Upper lobe of right lung (tissue), 1 donor: ENCODE measurements at regions not wholly inside any gene's neighbourhood (a gene's known extent, or its start where the extent isn't known, plus 50 kb on each side); places are given as distances from the start of the nearest gene placed in this dataset.

ENCODE experiments used
- ATAC-seq: fragments of 200-7000 bp; cut with Tn5 transposase; one replicate; pipeline ENCODE4 v1.9.1; 2020; ENCODE audit warnings: mild to moderate bottlenecking, moderate library complexity
- DNase-seq: peaks from one replicate; pipeline ENCODE4 v3.0.0-alpha.2; 2020
- H3K27ac ChIP-seq: fragments of 200-600 bp; one replicate; pipeline ENCODE4 v1.8.0; 2022
- H3K27me3 ChIP-seq: fragments of 200-600 bp; one replicate; pipeline ENCODE4 v1.8.0; 2022; ENCODE audit warnings: mild to moderate bottlenecking
- H3K36me3 ChIP-seq: fragments of 200-600 bp; one replicate; pipeline ENCODE4 v1.8.0; 2022
- H3K4me1 ChIP-seq: fragments of 200-600 bp; one replicate; pipeline ENCODE4 v1.8.0; 2022
- H3K4me3 ChIP-seq: fragments of 200-600 bp; one replicate; pipeline ENCODE4 v1.8.0; 2022; ENCODE audit warnings: mild to moderate bottlenecking
- H3K9me3 ChIP-seq: fragments of 200-600 bp; one replicate; pipeline ENCODE4 v1.8.0; 2022
- intact Hi-C: fragments of 100-400 bp; cut with DNase I; formaldehyde crosslinking; loops from one replicate; pipeline ENCODE4 v1.11.0; 2022
- TF ChIP-seq, protein P1 (sequence below): fragments of 200-600 bp; IDR thresholded peaks from one replicate; pipeline ENCODE4 v1.8.0; 2022; ENCODE audit warnings: antibody characterized with exemption
- donor health status: DM: no; HTN: yes; CAD: no; lungs with severe emphysema.

DNA sequence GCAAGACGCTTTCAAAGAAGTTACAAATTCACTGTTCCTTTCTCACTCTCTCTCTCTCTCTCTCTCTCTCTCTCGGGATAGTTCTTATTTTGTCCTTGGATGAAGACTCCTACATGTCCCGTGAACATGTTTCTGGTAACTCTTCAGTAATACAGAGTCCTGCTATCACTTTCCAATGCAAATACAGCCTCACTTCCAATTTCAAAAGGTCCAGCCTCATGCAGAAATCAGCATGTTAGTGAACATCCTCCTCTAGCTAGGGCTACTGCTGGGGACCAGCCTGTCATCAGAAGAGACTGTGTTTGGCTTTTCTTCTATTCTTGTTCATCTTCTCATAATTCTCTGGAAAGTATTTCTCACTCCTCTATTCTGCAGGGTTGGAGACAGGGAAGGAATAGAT is 1306.7 kb upstream of the CELF4 start:
- H3K9me3 ChIP-seq: no peaks in the 10 kb centered on the region
- intact Hi-C loops: no loop called here
- TF ChIP-seq, protein P1, sequence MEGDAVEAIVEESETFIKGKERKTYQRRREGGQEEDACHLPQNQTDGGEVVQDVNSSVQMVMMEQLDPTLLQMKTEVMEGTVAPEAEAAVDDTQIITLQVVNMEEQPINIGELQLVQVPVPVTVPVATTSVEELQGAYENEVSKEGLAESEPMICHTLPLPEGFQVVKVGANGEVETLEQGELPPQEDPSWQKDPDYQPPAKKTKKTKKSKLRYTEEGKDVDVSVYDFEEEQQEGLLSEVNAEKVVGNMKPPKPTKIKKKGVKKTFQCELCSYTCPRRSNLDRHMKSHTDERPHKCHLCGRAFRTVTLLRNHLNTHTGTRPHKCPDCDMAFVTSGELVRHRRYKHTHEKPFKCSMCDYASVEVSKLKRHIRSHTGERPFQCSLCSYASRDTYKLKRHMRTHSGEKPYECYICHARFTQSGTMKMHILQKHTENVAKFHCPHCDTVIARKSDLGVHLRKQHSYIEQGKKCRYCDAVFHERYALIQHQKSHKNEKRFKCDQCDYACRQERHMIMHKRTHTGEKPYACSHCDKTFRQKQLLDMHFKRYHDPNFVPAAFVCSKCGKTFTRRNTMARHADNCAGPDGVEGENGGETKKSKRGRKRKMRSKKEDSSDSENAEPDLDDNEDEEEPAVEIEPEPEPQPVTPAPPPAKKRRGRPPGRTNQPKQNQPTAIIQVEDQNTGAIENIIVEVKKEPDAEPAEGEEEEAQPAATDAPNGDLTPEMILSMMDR: no peak
- no peaks in the 10 kb centered on the region for H3K4me1 ChIP-seq
- ATAC-seq (no peak), DNase-seq (no peak)
- H3K27ac ChIP-seq: no peak overlapping the region
- no peaks in the 10 kb centered on the region for H3K36me3 ChIP-seq
- H3K27me3 ChIP-seq: no peaks in the 10 kb centered on the region
- no peak overlapping the region for H3K4me3 ChIP-seq

DNA sequence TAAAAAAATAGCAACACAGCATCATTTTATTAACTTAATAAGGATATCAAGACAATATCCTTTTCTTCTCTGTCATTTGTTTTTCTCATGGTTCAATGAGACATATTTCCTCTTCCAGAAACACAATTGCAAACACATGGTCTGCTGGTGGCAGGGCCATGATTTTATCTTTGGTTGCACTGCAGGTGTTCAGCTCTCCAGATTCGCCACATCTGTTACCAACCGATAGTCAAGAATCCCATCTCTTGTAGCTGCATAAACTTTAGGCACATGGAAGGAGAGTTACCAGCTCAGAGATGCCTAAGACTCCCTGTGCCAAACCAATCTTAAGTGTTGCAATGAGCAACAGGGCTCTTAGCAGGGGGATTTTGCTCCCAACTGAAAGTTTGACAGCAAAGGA is 1303.2 kb upstream of the CELF4 start:
- Histone ChIP-seq H3K36me3 (no peaks in the 10 kb centered on the region), H3K27ac (no peak overlapping the region), H3K9me3 (no peaks in the 10 kb centered on the region), H3K4me3 (no peak overlapping the region), H3K4me1 (no peaks in the 10 kb centered on the region), H3K27me3 (no peaks in the 10 kb centered on the region)
- intact Hi-C loops: no loop called here
- TF ChIP-seq, protein P1: no peak
- no peak for ATAC-seq
- no peak for DNase-seq

DNA sequence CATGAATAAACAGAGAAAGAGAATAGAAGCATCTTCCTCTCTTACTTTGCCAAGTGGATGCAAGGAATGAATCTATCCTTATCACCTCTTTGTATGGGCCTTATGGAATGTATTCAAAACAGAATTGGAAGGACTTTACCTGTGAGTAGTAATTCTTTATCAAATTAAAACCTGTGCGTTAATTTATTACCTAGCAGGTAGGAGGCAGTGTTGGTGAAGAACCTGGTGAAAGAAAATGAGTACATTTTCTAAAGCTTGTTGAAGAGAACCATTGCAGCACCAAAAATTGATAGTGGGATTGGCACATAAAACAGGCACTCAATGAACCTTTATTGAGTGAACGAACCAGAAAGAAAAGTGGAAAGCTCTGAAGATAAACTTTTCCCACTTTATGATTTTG is 1302.1 kb upstream of the CELF4 start:
- no peaks in the 10 kb centered on the region for H3K9me3 ChIP-seq
- no peak overlapping the region for H3K4me3 ChIP-seq
- intact Hi-C loops: no loop called here
- ATAC-seq (no peak), DNase-seq (no peak)
- H3K27ac ChIP-seq: no peak overlapping the region
- no peaks in the 10 kb centered on the region for H3K36me3 ChIP-seq
- H3K27me3 ChIP-seq: no peaks in the 10 kb centered on the region
- no peaks in the 10 kb centered on the region for H3K4me1 ChIP-seq
- TF ChIP-seq, protein P1: no peak

DNA sequence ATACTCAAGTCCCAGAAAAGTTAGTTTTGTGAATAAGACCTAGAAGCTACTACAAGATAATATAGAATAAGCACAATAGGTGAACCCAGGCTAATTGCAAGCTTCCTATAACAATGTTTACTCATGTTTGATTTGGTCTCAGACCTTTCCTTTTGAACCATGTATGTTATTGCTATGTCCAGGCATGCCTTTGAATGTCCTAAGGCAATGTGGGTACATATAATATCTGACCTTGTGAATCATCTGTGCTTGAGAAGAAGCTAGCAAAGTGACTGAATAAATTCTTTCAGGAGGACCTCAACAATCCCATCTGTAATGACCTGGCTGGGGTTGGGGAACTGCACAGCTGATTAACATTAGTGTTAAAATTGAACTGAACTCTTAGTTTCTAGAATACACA is 1285.9 kb upstream of the CELF4 start:
- H3K9me3 ChIP-seq: no peaks in the 10 kb centered on the region
- no peak overlapping the region for H3K4me3 ChIP-seq
- TF ChIP-seq, protein P1: no peak
- H3K27me3 ChIP-seq: no peaks in the 10 kb centered on the region
- no peak for DNase-seq
- H3K4me1 ChIP-seq: no peaks in the 10 kb centered on the region
- intact Hi-C loops: no loop called here
- H3K27ac ChIP-seq: no peak overlapping the region
- no peak for ATAC-seq
- no peaks in the 10 kb centered on the region for H3K36me3 ChIP-seq

DNA sequence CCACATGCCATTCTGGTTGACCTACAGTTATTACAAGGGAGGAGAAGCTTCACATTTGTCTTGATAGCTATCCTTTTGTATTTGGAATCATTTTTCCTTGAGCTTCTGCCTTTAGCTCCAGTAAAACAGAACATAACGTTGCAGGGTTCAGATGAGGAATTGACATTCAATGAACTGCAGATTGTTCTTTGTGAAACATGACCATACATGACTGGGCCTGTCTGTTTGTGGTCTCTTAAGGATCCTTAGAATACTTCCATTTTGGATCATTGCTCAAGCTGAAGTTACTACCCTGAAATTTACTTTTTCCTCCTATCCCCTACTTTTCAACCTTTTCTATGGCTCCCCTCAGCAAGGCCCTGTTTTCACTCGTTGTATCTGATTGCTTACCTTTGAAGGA is 1281.7 kb upstream of the CELF4 start:
- no peak overlapping the region for H3K27ac ChIP-seq
- intact Hi-C loops: no loop called here
- ATAC-seq (no peak), DNase-seq (no peak)
- H3K27me3 ChIP-seq: no peaks in the 10 kb centered on the region
- H3K36me3 ChIP-seq: no peaks in the 10 kb centered on the region
- TF ChIP-seq, protein P1: no peak
- H3K9me3 ChIP-seq: no peaks in the 10 kb centered on the region
- H3K4me3 ChIP-seq: no peak overlapping the region
- H3K4me1 ChIP-seq: no peaks in the 10 kb centered on the region

DNA sequence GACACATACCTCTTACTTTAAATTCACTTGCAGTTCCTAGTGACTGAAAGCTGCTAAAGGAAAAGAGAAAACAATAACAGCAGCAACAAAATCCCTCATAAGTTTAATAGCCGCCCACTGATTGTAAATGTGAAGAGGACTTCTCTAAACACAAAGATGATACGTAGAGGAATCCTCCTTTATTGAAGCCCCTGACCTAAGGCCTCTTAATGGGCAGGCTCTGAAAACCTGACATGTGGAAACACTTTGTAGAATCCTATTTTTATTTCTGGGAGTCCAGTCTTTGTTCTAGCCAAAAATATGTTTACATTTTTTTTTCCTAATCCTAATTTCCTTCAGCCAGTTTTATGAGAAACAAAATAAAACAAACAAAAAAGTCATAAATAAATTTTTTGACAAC is 1277.7 kb upstream of the CELF4 start:
- ATAC-seq (no peak), DNase-seq (no peak)
- Histone ChIP-seq H3K9me3 (no peaks in the 10 kb centered on the region), H3K27ac (no peak overlapping the region), H3K4me3 (no peak overlapping the region), H3K27me3 (no peaks in the 10 kb centered on the region), H3K36me3 (no peaks in the 10 kb centered on the region), H3K4me1 (no peaks in the 10 kb centered on the region)
- intact Hi-C loops: no loop called here
- TF ChIP-seq, protein P1: no peak
